Testis (tissue), 2 donors: ENCODE measurements at regions not wholly inside any gene's neighbourhood (a gene's known extent, or its start where the extent isn't known, plus 50 kb on each side); places are given as distances from the start of the nearest gene placed in this dataset.

Source experiments
- CTCF ChIP-seq, 3 experiments: fragments of 450-650 bp in 2 of 3; fragments of 200-600 bp in 1 of 3; sonication (generic) in 1 of 3; IDR thresholded peaks; one replicate each; pipeline ENCODE4 v1.5.1; 2016 to 2019; ENCODE audit warnings: antibody characterized with exemption in 3 of 3, mild to moderate bottlenecking in 2 of 3, moderate library complexity in 1 of 3
- POLR2A ChIP-seq: fragments of 450-650 bp; IDR thresholded peaks from one replicate; pipeline ENCODE4 v1.6.1; 2017; ENCODE audit warnings: antibody characterized with exemption, mild to moderate bottlenecking, moderate library complexity

- no peak for TF ChIP-seq CTCF (IDR thresholded peaks at IDR 0.05)
- no peak for TF ChIP-seq POLR2A
These were observed 776.1 kb downstream of the KCNJ2 start for GRCh38 chr17:70945386-70945785.
